Amniotic stem cell (primary cell): ENCODE measurements at regions not wholly inside any gene's neighbourhood (a gene's known extent, or its start where the extent isn't known, plus 50 kb on each side); places are given as distances from the start of the nearest gene placed in this dataset.
"Not testable (repeated sequence)": the region's sequence is repeated elsewhere in the genome, so short reads cannot be mapped to it uniquely, and the experiment has no call there.

ENCODE experiments used
- DNase-seq: peaks from one replicate; lab custom pipeline; 2025; lab: John Stamatoyannopoulos, UW

GRCh38 chr1:90295534-90295933 lies 300.6 kb downstream of the ZNF326 start:
- DNase-seq, result no peak

- no peak for DNase-seq
These were observed 296.7 kb downstream of the ZNF326 start for GRCh38 chr1:90291431-90292216.

- no peak for DNase-seq
These were observed 287.9 kb downstream of the ZNF326 start for GRCh38 chr1:90282811-90283210.

- DNase-seq, result not testable (repeated sequence)
These were observed 287.0 kb downstream of the ZNF326 start for GRCh38 chr1:90281886-90282285.

- DNase-seq, result no peak
These were observed 282.4 kb downstream of the ZNF326 start for GRCh38 chr1:90277270-90277669.

GRCh38 chr1:90274376-90274775 lies 279.5 kb downstream of the ZNF326 start:
- no peak for DNase-seq

- DNase-seq, result no peak
These were observed 278.4 kb downstream of the ZNF326 start for GRCh38 chr1:90273241-90273774.

- no peak for DNase-seq
These were observed 267.9 kb downstream of the ZNF326 start for GRCh38 chr1:90262791-90263190.

- no peak for DNase-seq
These were observed 267.4 kb downstream of the ZNF326 start for GRCh38 chr1:90262286-90262685.

GRCh38 chr1:90246069-90246468 lies 251.2 kb downstream of the ZNF326 start:
- no peak for DNase-seq

GRCh38 chr1:90236493-90236892 lies 241.6 kb downstream of the ZNF326 start:
- no peak for DNase-seq

GRCh38 chr1:90223401-90223800 lies 228.5 kb downstream of the ZNF326 start:
- DNase-seq, result no peak

GRCh38 chr1:90220941-90221693 lies 226.2 kb downstream of the ZNF326 start:
- DNase-seq, result no peak

- DNase-seq, result no peak
These were observed 225.6 kb downstream of the ZNF326 start for GRCh38 chr1:90220496-90220895.

GRCh38 chr1:90219166-90219871 lies 224.4 kb downstream of the ZNF326 start:
- DNase-seq, result not testable (repeated sequence)

- no peak for DNase-seq
These were observed 216.0 kb downstream of the ZNF326 start for GRCh38 chr1:90210633-90211491.

GRCh38 chr1:90208949-90209348 lies 214.0 kb downstream of the ZNF326 start:
- DNase-seq, result no peak

- DNase-seq, result no peak
These were observed 211.3 kb downstream of the ZNF326 start for GRCh38 chr1:90206260-90206659.

- no peak for DNase-seq
These were observed 209.9 kb downstream of the ZNF326 start for GRCh38 chr1:90204780-90205179.

- no peak for DNase-seq
These were observed 209.2 kb downstream of the ZNF326 start for GRCh38 chr1:90204023-90204590.
